ENCODE measurements at regions not wholly inside any gene's neighbourhood (a gene's known extent, or its start where the extent isn't known, plus 50 kb on each side); places are given as distances from the start of the nearest gene placed in this dataset.

DNA sequence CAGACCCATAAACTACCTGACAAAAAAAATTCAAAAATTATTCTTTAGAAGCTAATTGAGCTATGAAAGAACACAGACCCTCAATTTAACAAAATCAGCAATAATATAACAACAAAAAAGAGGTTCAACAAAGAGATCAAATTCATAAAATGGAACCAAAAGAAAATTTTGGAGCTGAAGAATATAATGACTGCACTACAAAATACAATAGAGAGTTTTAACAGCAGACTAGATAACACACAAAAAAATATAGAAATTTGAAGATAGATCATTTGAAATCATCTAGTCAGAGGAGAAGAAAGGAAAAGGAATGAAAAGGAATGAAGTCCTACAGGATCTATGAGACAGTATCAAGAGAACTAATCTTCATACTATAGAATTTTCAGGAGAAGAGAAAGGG, 422.1 kb downstream of the PAX1 start:
- ATAC-seq (no peak), DNase-seq (ENCODE audit: extremely low read depth in 1 of 4, low spot score in 3 of 4) (no peak), FAIRE-seq (no peak)
- in situ Hi-C loops (cut with MboI) (no loop called here), intact Hi-C loops (cut with micrococcal nuclease) (no loop called here)
- no peak for TF ChIP-seq STAG1 (CRISPR knock-in tag; IDR thresholded peaks at IDR 0.05; ENCODE audit: borderline replicate concordance)
- no peak for TF ChIP-seq CHD1 (IDR thresholded peaks at IDR 0.05; ENCODE audit: low read length)
- TF ChIP-seq ZNF316 (IDR thresholded peaks at IDR 0.05) = no peak
- TF ChIP-seq STAT5B (CRISPR knock-in tag; IDR thresholded peaks at IDR 0.05) = no peak
- no peak for TF ChIP-seq BRF1 (IDR thresholded peaks at IDR 0.05; ENCODE audit: borderline replicate concordance, extremely low read depth, insufficient read length)
- no peak for TF ChIP-seq HNRNPLL (IDR thresholded peaks at IDR 0.05; ENCODE audit: low read depth, low read length, poor library complexity, severe bottlenecking)
- no peaks in the 10 kb centered on the region for H3K79me2 ChIP-seq (ENCODE audit: control insufficient read depth, insufficient read depth, low read length)
- no peaks in the 10 kb centered on the region for H3K4me1 ChIP-seq (replicated peaks in 1 of 2; ENCODE audit: control insufficient read depth in 2 of 2, insufficient read depth in 2 of 2, low read length in 2 of 2)
- H4K20me1 ChIP-seq (replicated peaks; ENCODE audit: control insufficient read depth, insufficient read depth, low read length) = no peaks in the 10 kb centered on the region
- no peak overlapping the region for H3K27ac ChIP-seq (ENCODE audit: extremely low read depth, low read depth, low read length)
- no peak overlapping the region for H2AFZ ChIP-seq (ENCODE audit: low read depth, low read length)
- no peaks in the 10 kb centered on the region for H3K9me3 ChIP-seq (replicated peaks; ENCODE audit: control insufficient read depth, insufficient read depth, low read depth, low read length)
- H3K9me1 ChIP-seq (ENCODE audit: control insufficient read depth, insufficient read depth, low read length) = no peaks in the 10 kb centered on the region
- POLR2A ChIA-PET = no interaction called here
- CTCF ChIA-PET (ENCODE audit: low intra/inter-chr PET ratio) = no interaction called here
- no peaks in the 10 kb centered on the region for H3K27me3 ChIP-seq (ENCODE audit: control insufficient read depth in 2 of 2, insufficient read depth in 2 of 2, low read length in 2 of 2)
- H3K36me3 ChIP-seq (ENCODE audit: control insufficient read depth, insufficient read depth, low read length) = no peaks in the 10 kb centered on the region
- no TSS peak for BruUV-seq (replicated peaks)
- no peak overlapping the region for H3K9ac ChIP-seq (ENCODE audit: insufficient read depth in 1 of 2, low read depth in 2 of 2, low read length in 2 of 2)
- no peak overlapping the region for H3K4me3 ChIP-seq
- no peak overlapping the region for H3K4me2 ChIP-seq (ENCODE audit: insufficient read depth, low read length)

DNA sequence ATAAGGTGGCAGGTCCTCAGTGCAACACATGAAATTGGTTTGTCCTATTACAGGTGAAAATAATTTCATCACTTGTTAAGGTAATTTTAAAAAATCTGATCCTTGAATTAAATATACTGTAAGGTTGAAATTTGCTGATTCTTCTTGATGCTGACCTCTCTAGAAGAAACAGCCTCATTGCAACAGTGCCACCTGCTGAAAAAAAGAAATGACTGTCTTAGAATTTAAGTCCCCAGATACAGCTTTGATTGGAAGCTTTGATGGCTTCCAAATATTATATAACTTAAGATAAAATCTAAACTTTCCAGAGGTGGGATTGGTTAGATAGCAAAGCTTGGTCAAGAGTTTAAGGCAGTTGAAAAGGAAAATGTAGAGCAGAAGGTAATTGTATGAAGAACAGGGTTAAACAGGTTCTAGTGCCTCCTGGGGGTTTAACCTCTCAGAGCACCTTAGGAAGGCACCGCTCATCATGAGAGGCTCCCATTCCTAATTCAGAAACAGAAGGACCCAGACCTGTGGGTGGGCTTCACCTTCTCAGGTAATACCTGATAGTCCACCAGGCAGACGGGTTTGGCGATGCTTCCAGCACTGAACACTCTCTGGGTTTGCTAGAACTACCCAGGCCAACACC, 401.0 kb downstream of the PAX1 start:
- Histone ChIP-seq H3K4me2 (ENCODE audit: insufficient read depth, low read length) (no peak overlapping the region), H2AFZ (ENCODE audit: low read depth, low read length) (no peak overlapping the region), H3K9me3 (replicated peaks; ENCODE audit: control insufficient read depth, insufficient read depth, low read depth, low read length) (no peaks in the 10 kb centered on the region), H3K4me1 (replicated peaks in 1 of 2; ENCODE audit: control insufficient read depth in 2 of 2, insufficient read depth in 2 of 2, low read length in 2 of 2) (no peaks in the 10 kb centered on the region), H3K9ac (ENCODE audit: insufficient read depth in 1 of 2, low read depth in 2 of 2, low read length in 2 of 2) (no peak overlapping the region), H3K4me3 (no peak overlapping the region), H3K27ac (ENCODE audit: extremely low read depth, low read depth, low read length) (no peak overlapping the region), H3K27me3 (ENCODE audit: control insufficient read depth in 2 of 2, insufficient read depth in 2 of 2, low read length in 2 of 2) (no peaks in the 10 kb centered on the region), H3K79me2 (ENCODE audit: control insufficient read depth, insufficient read depth, low read length) (no peaks in the 10 kb centered on the region), H3K36me3 (ENCODE audit: control insufficient read depth, insufficient read depth, low read length) (no peaks in the 10 kb centered on the region), H3K9me1 (ENCODE audit: control insufficient read depth, insufficient read depth, low read length) (no peaks in the 10 kb centered on the region), H4K20me1 (replicated peaks; ENCODE audit: control insufficient read depth, insufficient read depth, low read length) (no peaks in the 10 kb centered on the region)
- no peak for FAIRE-seq
- in situ Hi-C loops (cut with MboI) = no loop called here
- no peak for ATAC-seq
- no TSS peak for BruUV-seq (replicated peaks)
- POLR2A ChIA-PET = no interaction called here
- intact Hi-C loops (cut with micrococcal nuclease) = no loop called here
- TF ChIP-seq HDAC1 (IDR thresholded peaks at IDR 0.05) = no peak
- TF ChIP-seq, protein P1, sequence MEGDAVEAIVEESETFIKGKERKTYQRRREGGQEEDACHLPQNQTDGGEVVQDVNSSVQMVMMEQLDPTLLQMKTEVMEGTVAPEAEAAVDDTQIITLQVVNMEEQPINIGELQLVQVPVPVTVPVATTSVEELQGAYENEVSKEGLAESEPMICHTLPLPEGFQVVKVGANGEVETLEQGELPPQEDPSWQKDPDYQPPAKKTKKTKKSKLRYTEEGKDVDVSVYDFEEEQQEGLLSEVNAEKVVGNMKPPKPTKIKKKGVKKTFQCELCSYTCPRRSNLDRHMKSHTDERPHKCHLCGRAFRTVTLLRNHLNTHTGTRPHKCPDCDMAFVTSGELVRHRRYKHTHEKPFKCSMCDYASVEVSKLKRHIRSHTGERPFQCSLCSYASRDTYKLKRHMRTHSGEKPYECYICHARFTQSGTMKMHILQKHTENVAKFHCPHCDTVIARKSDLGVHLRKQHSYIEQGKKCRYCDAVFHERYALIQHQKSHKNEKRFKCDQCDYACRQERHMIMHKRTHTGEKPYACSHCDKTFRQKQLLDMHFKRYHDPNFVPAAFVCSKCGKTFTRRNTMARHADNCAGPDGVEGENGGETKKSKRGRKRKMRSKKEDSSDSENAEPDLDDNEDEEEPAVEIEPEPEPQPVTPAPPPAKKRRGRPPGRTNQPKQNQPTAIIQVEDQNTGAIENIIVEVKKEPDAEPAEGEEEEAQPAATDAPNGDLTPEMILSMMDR (IDR thresholded peaks at IDR 0.05 in 2 of 3, conservative IDR thresholded peaks at IDR 0.05 in 1 of 3; ENCODE audit: insufficient read depth in 2 of 3, low read depth in 1 of 3, low read length in 3 of 3) = peak in 1 of 3 experiments; percentile 15; a peak in 2 of 6 replicates
- peak; percentile 22 to 41; a peak in 3 of 4 replicates for TF ChIP-seq RAD21 (CRISPR knock-in tag; conservative IDR thresholded peaks at IDR 0.05 in 1 of 2, IDR thresholded peaks at IDR 0.05 in 1 of 2)
- peak in 1 of 4 experiments; percentile 1 for DNase-seq (ENCODE audit: extremely low read depth in 1 of 4, low spot score in 3 of 4)
- CTCF ChIA-PET (ENCODE audit: low intra/inter-chr PET ratio) = no interaction called here
- 3% methylated on average over 3 of the region's 3 CpGs for WGBS (ENCODE audit: insufficient coverage, low coverage, missing lambda C conversion rate)

All from K562 (cell line).